ENCODE measurements at regions not wholly inside any gene's neighbourhood (a gene's known extent, or its start where the extent isn't known, plus 50 kb on each side); places are given as distances from the start of the nearest gene placed in this dataset.

DNA sequence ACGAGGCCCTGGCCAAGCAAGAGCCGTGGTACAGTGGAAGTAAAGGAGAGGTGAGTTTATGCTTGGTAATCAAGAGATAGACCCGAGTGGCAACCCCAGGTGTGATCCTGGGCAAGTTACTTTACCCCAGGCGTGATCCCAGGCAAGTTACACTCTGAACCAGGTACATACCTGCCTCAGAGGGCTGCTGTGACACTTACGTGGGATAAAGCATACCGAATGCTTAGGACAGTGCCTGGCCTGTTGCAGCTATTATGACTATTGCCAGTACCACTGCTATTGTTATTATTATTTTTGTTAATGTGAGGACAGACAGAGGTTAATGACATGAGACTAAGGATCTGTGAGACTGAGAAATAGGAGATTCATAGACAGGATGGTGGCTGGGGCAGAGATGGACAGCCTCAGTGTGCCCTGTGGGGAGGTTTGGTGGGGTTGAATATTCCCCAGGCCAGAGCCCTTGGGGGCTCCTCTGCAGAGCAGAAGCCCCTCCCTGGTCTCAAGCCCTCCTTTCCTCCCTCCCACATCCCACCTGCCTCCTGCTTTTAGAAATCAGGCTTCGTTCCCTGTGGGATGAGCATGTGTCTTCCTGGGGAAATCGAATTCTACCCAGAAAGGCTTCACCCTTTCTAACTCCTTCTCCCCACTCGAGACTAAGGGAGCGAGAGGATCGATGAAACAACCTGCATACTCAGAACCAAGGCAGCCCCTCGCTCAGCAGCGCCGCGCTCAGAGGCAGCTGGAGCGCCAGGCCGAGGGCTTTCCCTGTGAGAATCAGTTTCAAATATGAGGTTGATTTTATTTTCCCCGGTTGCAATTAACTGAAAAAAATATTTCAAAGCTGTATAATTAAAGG lies 62.0 kb upstream of the SIX3 start:
- no peak for DNase-seq

DNA sequence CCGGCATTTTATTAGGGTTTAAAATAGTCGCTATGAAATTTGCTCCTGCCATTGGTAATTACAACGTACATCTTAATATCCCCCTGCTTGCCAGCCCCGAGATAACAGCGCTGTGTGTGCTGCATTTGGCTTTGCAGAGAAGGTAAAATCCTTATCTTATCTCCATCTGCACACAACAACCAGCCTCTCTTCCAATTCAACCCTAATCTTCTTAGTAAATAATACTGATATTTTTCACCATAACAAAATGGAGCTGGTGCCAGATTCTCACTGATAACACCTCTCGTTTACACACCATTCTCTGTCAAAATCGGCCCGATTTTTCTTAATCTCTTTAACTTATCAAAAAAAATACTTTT lies 61.4 kb upstream of the SIX3 start:
- no peak for DNase-seq

DNA sequence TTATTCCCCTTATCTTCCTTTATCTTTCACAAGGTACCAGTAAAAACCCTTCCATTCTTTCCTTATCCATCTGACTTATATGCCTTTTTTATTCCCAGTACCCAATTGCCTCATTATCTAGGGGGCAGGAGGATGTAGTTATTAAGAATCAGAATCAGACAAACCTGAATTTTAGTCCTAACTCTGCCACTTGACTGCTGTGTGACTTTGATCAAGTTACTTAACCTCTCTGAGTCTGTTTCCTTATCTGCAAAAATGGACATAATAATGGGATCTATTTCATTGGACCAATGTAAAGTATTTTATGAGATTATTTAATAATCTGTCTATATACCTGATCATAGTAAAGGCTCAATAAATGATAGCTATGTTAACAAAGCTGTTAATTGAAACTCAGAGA lies 59.6 kb upstream of the SIX3 start:
- no peak for DNase-seq

DNA sequence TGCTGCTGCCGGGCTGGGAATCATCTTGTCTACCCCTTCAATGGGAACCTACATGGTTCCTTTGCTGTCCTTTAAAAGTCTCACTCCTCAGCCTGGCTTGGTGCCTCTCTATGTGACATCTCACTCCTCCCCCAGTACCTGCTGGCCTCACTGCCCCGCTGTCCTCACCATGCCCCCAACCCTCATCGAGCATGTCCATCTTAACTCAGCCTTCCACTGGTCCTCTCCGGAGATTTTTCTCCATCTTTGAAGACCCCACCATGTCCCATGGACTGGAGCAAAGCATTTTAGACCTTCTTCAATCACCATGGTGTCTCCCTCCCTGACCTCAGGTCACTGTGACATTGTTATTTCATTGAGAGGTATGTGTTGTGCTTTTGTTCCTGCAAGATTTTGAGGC lies 58.1 kb upstream of the SIX3 start:
- no peak for DNase-seq

DNA sequence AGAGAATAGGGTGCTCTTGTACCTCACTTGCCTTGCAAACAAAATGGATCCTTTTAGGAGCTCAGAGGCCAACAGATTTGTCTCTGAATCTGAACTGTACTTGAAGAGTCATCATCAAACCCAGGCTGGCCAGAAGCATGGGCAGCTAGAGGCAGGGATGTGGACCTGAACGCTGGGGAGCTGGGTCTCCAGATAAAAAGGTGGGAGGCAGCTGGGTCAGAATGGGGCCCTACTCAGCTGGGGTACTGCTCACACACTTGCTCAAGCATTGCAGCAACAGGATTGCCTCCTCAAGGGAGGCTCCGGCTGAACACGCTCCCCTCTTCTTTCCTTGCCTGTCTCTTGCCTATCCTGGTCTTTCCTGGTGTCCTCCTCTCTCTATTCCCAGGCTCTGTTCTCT lies 57.3 kb upstream of the SIX3 start:
- no peak for DNase-seq

DNA sequence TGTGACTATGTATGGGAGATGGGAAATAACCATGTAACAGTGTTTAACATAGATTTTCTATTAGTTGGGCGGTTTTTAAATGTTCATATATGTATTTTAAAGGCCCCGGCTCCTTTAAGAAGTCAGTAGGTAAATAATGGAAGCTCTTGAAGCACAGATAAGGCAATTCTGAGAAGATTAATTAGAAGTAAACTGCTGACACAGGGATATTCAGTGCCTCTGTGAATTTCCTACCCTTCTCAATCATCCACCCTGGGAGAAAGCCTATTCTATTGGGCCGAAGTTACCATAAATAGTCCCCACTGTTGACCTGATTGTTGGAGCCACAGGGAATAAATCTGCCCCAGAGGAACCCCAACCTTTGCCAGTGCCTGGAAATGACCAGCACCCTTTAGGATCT lies 56.8 kb upstream of the SIX3 start:
- no peak for DNase-seq

DNA sequence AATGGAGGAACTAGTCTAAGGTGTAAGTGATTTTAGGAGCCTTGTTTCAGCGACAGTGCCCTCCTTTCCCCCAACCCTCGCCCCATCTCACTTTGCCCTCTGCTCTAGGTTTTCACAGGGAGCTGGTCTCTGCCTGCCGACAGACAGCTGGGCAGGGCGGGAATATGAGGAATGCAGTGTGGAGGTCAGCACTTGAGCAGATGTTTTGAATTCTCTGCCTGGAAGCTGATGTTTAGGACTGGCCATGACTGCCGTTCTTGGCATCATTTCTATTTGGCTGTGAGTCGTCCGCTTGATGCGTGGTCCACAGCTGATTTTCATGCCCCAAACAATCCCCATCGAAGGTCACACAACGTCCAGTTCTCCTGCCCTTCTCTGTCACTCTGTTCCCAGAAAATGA lies 55.1 kb upstream of the SIX3 start:
- no peak for DNase-seq

DNA sequence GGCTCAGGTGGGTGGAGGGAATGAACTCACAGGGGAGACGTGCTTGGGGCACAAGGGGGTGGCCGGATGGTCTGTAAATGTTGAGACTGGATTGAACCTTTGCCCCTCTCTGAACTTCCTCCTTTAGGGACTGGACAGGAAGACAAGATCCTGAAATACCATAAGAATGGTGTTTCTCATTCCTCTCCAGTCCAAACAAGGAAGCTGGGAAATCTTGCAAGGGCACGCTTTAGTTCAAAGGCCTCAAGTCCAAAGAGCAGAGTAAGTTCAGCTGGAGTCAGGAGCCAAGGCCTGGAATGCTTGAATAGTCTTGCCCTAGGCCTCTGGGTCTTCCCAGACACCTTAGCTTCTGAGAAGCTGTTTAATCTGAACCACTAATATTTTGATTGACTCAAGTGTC lies 52.4 kb upstream of the SIX3 start:
- peak; percentile 6 for DNase-seq

Data from suppressor macrophage treated with lipopolysaccharide for 4 hours (primary cell).